Osteoblast (primary cell): ENCODE measurements at regions not wholly inside any gene's neighbourhood (a gene's known extent, or its start where the extent isn't known, plus 50 kb on each side); places are given as distances from the start of the nearest gene placed in this dataset.

Experiments used
- DNase-seq: peaks from one replicate; pipeline ENCODE4 v3.0.0; 2011; ENCODE audit warnings: low spot score, mixed read lengths; ENCODE audit not compliant: insufficient read length; ENCODE audit errors: missing footprints
- H2AFZ ChIP-seq: 2 replicates; pipeline ENCODE4 v1.6.0; 2011; ENCODE audit warnings: mild to moderate bottlenecking, low read length
- H3K27ac ChIP-seq: 2 replicates; pipeline ENCODE4 v1.5.1; 2011; ENCODE audit warnings: mild to moderate bottlenecking, low read depth, low read length, moderate library complexity
- H3K27me3 ChIP-seq: 2 replicates; pipeline ENCODE4 v1.6.0; 2012; ENCODE audit warnings: mild to moderate bottlenecking, control low read depth, inconsistent platforms, low read length, moderate library complexity; ENCODE audit not compliant: insufficient read depth
- H3K36me3 ChIP-seq: 2 replicates; pipeline ENCODE4 v1.5.1; 2011; ENCODE audit warnings: mild to moderate bottlenecking, low read length, control low read depth, moderate library complexity; ENCODE audit not compliant: insufficient read depth
- H3K4me1 ChIP-seq: 2 replicates; pipeline ENCODE4 v1.5.1; 2011; ENCODE audit warnings: mild to moderate bottlenecking, low read length, control low read depth, moderate library complexity; ENCODE audit not compliant: insufficient read depth
- H3K4me2 ChIP-seq: 2 replicates; pipeline ENCODE4 v1.6.0; 2011; ENCODE audit warnings: mild to moderate bottlenecking, low read length; ENCODE audit not compliant: insufficient read depth
- H3K4me3 ChIP-seq: fragments of 200-600 bp; sonication (generic); 3 replicates; pipeline ENCODE4 v1.5.1; 2012; ENCODE audit warnings: mild to moderate bottlenecking, low read length, inconsistent platforms; ENCODE audit not compliant: insufficient read depth
- H3K79me2 ChIP-seq: 2 replicates; pipeline ENCODE4 v1.6.0; 2012; ENCODE audit warnings: mild to moderate bottlenecking, low read length, control low read depth, inconsistent platforms; ENCODE audit not compliant: insufficient read depth
- H3K9me3 ChIP-seq: 2 replicates; pipeline ENCODE4 v1.5.1; 2011; ENCODE audit warnings: low read depth, low read length, control low read depth
- H4K20me1 ChIP-seq: 2 replicates; pipeline ENCODE4 v1.6.0; 2012; ENCODE audit warnings: mild to moderate bottlenecking, low read length, control low read depth; ENCODE audit not compliant: insufficient read depth
- TF ChIP-seq, protein P1 (sequence below): IDR thresholded peaks from 2 replicates; pipeline ENCODE4 v1.5.1; 2011; ENCODE audit warnings: mild to moderate bottlenecking, low read depth, low read length, moderate library complexity; ENCODE audit errors: extremely low read depth

DNA sequence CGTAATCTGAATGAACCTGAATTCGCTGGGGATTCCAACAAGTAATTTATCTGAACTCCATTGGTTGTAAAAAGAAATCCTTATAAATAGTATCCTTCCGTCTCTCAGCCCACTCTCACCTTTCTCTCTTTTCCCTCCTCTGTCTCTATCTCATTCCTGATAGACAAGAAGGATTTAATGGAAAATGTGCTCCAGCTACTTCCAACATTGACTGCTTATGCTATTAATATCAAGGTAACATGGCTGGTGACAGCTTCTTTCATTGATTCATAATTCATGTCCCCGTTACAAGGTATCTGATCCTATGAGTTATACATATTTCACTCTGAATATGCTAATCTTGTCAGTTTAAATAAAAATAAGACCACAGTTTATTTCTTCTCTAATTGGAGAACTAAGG is 326.8 kb downstream of the RASEF start:
- TF ChIP-seq, protein P1, sequence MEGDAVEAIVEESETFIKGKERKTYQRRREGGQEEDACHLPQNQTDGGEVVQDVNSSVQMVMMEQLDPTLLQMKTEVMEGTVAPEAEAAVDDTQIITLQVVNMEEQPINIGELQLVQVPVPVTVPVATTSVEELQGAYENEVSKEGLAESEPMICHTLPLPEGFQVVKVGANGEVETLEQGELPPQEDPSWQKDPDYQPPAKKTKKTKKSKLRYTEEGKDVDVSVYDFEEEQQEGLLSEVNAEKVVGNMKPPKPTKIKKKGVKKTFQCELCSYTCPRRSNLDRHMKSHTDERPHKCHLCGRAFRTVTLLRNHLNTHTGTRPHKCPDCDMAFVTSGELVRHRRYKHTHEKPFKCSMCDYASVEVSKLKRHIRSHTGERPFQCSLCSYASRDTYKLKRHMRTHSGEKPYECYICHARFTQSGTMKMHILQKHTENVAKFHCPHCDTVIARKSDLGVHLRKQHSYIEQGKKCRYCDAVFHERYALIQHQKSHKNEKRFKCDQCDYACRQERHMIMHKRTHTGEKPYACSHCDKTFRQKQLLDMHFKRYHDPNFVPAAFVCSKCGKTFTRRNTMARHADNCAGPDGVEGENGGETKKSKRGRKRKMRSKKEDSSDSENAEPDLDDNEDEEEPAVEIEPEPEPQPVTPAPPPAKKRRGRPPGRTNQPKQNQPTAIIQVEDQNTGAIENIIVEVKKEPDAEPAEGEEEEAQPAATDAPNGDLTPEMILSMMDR = no peak
- H3K4me2 ChIP-seq = no peak overlapping the region
- no peak for DNase-seq

GRCh38 chr9:82736701-82737100 is 326.2 kb downstream of the RASEF start:
- no peaks in the 10 kb centered on the region for H3K4me1 ChIP-seq
- TF ChIP-seq, protein P1 = no peak
- H3K4me2 ChIP-seq = no peak overlapping the region
- H3K27ac ChIP-seq = no peak overlapping the region
- H3K27me3 ChIP-seq = no peaks in the 10 kb centered on the region
- no peak overlapping the region for H2AFZ ChIP-seq
- H3K4me3 ChIP-seq = no peak overlapping the region
- H3K9me3 ChIP-seq = peaks cover 3% of the 10 kb centered on the region
- no peaks in the 10 kb centered on the region for H4K20me1 ChIP-seq
- H3K79me2 ChIP-seq = no peaks in the 10 kb centered on the region
- no peaks in the 10 kb centered on the region for H3K36me3 ChIP-seq
- no peak for DNase-seq

More for the DNA sequence above, 326.8 kb downstream of the RASEF start:
- H2AFZ ChIP-seq = no peak overlapping the region
- no peaks in the 10 kb centered on the region for H3K27me3 ChIP-seq
- no peak overlapping the region for H3K4me3 ChIP-seq
- no peaks in the 10 kb centered on the region for H3K36me3 ChIP-seq
- H3K9me3 ChIP-seq = peaks cover 3% of the 10 kb centered on the region
- H4K20me1 ChIP-seq = no peaks in the 10 kb centered on the region
- no peaks in the 10 kb centered on the region for H3K79me2 ChIP-seq
- H3K27ac ChIP-seq = no peak overlapping the region
- no peaks in the 10 kb centered on the region for H3K4me1 ChIP-seq

DNA sequence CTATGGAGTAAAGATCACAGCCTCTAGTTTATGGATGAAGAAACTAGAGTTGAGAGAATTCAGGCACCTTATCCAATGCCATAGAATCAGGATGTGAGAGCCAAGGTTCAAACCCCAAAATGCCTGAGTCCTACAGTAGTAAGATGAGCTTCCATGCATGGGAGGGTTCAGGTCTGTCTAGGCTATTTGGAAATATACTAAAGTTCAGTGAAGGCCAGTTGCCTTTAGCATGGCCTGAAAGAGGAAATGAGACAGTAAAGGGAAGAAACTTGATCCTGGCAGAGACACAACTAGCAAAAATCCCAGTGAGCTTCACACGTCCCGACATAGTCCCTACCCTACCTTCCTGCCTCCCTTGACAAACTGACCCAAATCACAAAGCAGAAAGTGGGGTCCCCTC is 317.0 kb downstream of the RASEF start:
- no peaks in the 10 kb centered on the region for H4K20me1 ChIP-seq
- H3K27ac ChIP-seq = no peak overlapping the region
- TF ChIP-seq, protein P1 = no peak

DNA sequence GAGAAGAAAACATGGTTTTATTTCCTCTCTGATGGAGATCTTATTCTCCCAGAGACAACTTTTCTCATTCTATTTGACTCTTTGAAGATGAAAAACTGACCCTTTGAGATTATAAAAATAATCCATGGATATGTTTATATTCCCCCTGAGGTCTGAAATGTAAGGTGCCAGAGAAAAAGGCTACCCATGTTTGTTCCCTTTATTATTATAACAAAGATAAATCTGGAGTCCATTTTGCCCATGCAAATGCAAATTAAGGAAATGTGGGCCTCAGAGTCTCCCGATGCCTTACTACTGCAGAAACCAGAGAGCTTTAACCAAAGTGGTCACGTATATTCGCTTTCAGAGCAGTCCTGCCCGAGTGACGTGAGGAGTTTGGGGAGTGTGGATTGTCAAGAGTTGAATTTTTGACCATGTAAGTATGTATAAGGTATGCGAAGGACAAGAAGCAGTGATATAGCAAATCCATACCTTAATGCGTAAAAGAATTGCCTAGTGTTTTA is 312.5 kb downstream of the RASEF start:
- no peaks in the 10 kb centered on the region for H3K36me3 ChIP-seq
- H3K27me3 ChIP-seq = no peaks in the 10 kb centered on the region
- no peak overlapping the region for H2AFZ ChIP-seq
- H3K27ac ChIP-seq = no peak overlapping the region
- TF ChIP-seq, protein P1 = no peak
- H4K20me1 ChIP-seq = no peaks in the 10 kb centered on the region
- H3K79me2 ChIP-seq = no peaks in the 10 kb centered on the region
- H3K4me3 ChIP-seq = no peak overlapping the region
- H3K9me3 ChIP-seq = no peaks in the 10 kb centered on the region
- H3K4me2 ChIP-seq = no peak overlapping the region
- no peak for DNase-seq
- no peaks in the 10 kb centered on the region for H3K4me1 ChIP-seq

More for the DNA sequence above, 317.0 kb downstream of the RASEF start:
- no peaks in the 10 kb centered on the region for H3K27me3 ChIP-seq
- no peak overlapping the region for H3K4me3 ChIP-seq
- no peak for DNase-seq
- no peaks in the 10 kb centered on the region for H3K79me2 ChIP-seq
- no peaks in the 10 kb centered on the region for H3K36me3 ChIP-seq
- no peak overlapping the region for H3K4me2 ChIP-seq
- H3K4me1 ChIP-seq = no peaks in the 10 kb centered on the region
- H2AFZ ChIP-seq = no peak overlapping the region
- no peaks in the 10 kb centered on the region for H3K9me3 ChIP-seq
